ENCODE measurements at regions not wholly inside any gene's neighbourhood (a gene's known extent, or its start where the extent isn't known, plus 50 kb on each side); places are given as distances from the start of the nearest gene placed in this dataset.
"Not testable (repeated sequence)": the region's sequence is repeated elsewhere in the genome, so short reads cannot be mapped to it uniquely, and the experiment has no call there.

DNA sequence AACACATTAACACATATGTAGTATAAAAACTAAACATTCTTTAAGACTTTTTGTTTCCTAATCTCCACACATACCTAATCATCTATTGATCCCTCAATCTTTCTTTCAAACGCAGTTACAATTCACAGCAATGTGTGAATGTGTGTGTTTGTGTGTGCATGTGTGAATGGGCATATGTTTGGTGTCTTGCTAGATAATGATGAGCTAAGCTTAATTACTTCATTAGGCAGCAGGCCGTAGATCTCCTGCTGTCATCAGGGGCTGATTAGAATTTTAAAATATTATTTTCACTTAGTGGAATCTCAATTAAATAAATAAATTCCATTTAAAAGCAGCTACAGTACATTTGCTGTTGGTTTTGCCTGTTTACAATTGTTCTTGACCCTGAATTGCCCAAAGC is 187.8 kb upstream of the LHX8 start:
- no peak for DNase-seq (ENCODE audit: low spot score)

GRCh38 chr1:74949348-74949747 is 184.8 kb upstream of the LHX8 start:
- not testable (repeated sequence) for DNase-seq (ENCODE audit: low spot score)

GRCh38 chr1:74951981-74952380 is 182.2 kb upstream of the LHX8 start:
- not testable (repeated sequence) for DNase-seq (ENCODE audit: low spot score)

DNA sequence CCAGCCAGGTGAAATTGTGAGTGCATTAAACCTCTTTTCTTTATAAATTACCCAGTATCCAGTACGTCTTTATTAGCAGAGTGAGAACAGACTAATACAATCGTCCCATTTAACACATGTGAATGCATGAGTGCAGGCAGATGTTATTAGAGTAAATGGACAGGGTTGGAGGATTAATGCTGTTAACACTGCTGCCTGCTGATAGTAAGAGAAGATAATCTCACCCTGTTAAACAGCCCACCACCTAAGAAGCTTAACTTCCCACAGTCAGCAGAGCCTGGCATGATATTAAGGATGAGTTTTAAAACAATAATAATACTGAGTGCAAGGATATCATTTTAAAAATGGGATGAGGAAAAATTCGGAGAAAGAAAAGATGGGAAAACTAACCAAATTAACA is 181.4 kb upstream of the LHX8 start:
- no peak for DNase-seq (ENCODE audit: low spot score)

DNA sequence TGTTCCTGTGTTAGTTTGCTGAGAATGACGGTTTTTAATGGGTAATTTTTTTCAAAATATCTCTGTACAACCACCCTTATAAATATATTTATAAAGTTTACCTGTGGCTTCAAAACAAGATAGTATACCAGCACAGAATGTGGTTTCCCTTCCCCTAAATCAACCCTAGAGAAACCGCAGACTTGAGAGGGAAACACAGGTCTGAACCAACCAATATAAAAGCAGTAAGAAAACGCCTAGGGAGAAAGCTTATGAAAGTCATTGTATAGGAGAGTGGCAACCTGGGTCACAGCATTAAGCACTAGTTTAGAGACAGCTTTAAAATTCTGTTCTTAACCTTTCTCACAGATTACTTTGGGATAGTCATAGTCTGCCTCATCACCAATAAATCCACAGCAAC is 180.6 kb upstream of the LHX8 start:
- DNase-seq (ENCODE audit: low spot score): no peak

- DNase-seq (ENCODE audit: low spot score): no peak
Observed at GRCh38 chr1:74963120-74963519, 171.1 kb upstream of the LHX8 start.

GRCh38 chr1:74964508-74965102 is 169.6 kb upstream of the LHX8 start:
- peak; percentile 76 for DNase-seq (ENCODE audit: low spot score)

- no peak for DNase-seq (ENCODE audit: low spot score)
Observed at GRCh38 chr1:74969566-74970135, 164.5 kb upstream of the LHX8 start.

DNA sequence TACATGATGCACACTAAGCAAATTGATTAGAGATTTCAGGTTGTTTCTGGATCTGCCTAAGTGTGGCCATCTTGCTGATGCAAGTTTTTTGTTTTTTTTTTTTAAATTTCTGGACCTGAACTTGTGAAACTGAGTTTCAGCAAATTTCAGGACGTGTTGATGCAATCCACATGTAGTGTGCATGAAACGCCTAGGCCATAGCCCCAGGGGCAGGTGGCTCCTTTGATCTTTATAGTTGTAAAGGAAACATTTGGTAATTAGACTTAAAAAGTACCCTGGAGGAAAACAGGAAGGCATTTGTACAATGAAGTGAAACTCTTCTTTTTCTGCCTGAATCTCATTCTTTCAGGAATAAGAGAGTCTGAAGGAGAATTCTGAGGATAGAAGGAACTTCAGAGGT is 162.2 kb upstream of the LHX8 start:
- DNase-seq (ENCODE audit: low spot score): no peak

DNA sequence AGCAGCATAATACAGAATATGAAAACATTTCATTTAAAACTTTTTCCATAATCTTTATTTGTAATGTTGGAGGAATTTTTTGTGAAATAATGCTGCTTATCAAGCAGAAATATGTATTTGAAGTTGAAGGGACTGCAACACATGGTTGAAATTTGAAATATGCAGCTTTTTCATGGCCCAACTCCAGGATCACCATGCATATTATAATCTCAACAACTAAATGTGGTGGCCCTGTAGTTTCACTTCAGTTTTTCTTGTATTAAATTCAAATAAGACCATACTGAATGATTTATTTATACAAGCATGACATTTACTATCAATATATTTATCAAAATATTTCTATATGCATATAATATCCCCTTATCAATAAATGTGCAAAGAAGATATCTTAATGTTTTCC is 157.7 kb upstream of the LHX8 start:
- DNase-seq (ENCODE audit: low spot score): no peak

DNA sequence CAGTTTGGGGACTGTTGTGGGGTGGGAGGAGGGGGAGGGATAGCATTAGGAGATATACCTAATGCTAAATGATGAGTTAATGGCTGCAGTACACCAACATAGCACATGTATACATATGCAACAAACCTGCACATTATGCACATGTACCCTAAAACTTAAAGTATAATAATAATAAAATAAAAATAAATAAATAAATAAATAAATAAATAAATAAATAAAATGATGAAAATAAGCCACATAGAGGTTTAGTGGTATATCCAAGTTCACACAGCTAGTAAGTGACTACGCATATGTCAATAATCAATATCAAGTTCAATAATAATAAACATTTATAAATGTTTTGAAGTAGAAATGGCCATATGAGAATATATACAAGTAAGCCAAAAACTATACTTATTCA is 141.7 kb upstream of the LHX8 start:
- DNase-seq (ENCODE audit: low spot score): not testable (repeated sequence)

GRCh38 chr1:74995821-74996220 is 138.4 kb upstream of the LHX8 start:
- no peak for DNase-seq (ENCODE audit: low spot score)

GRCh38 chr1:75010547-75010946 is 123.6 kb upstream of the LHX8 start:
- no peak for DNase-seq (ENCODE audit: low spot score)

- DNase-seq (ENCODE audit: low spot score): no peak
Observed at GRCh38 chr1:75014250-75014649, 119.9 kb upstream of the LHX8 start.

GRCh38 chr1:75023005-75023404 is 111.2 kb upstream of the LHX8 start:
- DNase-seq (ENCODE audit: low spot score): no peak

- no peak for DNase-seq (ENCODE audit: low spot score)
Observed at GRCh38 chr1:75034376-75034775, 99.8 kb upstream of the LHX8 start.

- no peak for DNase-seq (ENCODE audit: low spot score)
Observed at GRCh38 chr1:75035536-75035935, 98.7 kb upstream of the LHX8 start.

GRCh38 chr1:75053207-75053606 is 81.0 kb upstream of the LHX8 start:
- DNase-seq (ENCODE audit: low spot score): peak; percentile 31

DNA sequence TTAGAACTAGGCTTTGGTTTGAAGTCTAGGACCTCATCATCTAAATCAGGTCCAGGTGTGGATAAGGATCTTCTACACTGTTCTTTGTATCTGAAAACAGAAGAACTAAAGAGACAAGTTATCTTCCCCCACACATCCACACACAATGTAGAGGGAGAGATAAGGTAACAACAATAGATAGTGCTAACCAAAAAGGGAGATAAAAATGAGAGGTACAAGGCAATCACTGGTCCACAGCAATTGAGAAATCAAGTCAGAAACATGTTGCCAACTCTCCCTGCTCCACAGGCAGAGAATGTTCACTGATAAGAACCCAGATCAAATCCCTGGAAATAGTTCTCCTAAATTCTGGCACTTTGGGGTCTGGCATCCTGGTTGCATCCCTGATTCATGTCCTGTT is 75.8 kb upstream of the LHX8 start:
- DNase-seq (ENCODE audit: low spot score): no peak

DNA sequence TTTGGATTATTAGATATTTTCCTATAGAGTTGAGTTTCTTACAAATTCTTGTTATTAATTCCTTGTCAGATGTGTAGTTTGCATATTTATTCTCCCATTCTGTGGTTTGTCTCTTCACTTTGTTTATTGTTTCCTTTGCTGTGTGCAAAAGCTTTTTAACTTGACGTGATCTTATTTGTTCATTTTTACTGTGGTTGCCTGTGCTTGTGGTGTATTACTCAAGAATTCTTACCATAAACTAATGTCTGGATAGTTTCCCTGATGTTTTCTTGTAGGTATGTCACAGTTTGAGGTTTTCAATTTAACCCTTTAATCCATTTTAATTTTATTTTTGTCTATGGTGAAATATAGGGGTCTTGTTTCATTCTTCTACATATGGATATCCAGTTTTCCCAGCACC is 72.1 kb upstream of the LHX8 start:
- DNase-seq (ENCODE audit: low spot score): no peak

- no peak for DNase-seq (ENCODE audit: low spot score)
Observed at GRCh38 chr1:75067975-75068374, 66.2 kb upstream of the LHX8 start.

- DNase-seq (ENCODE audit: low spot score): no peak
Observed at GRCh38 chr1:75074831-75075395, 59.3 kb upstream of the LHX8 start.

DNA sequence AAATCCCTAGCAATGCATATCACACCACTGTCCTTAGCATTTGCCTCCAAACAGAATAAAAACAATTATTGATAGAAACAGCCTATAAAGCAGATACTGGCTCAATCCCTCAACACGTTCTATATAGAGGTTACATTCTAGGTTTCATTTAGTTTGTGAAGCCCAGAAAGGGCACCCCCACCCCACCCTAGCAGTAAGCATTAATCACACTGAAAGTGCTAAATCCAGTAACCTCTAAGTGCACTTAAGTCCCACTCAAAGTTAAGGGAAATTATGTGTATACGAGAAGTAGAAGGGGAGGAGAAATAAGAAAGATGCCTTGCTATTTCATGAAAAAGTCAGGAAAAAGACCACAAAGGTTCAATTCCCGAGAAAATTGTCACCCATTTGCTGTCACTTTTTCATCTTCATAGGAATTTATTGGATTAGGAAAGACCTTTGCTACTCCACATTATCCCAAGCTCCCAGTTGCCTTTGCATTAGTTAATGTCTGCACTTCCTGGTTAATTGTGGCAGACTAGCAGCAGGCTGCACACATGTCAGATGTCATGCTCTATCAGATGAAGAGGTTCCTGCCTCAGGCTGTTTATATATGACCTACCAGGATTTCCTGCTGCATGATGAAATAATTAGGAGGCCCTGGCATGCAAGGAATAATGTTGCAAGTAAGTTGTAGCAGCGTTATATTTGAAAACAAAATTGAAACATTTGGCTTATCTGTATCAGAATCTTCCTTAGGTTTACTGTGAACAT is 54.5 kb upstream of the LHX8 start:
- DNase-seq (ENCODE audit: low spot score): no peak

Data from COLO829 (cell line).